Prostate gland (tissue), 2 donors: ENCODE measurements at regions not wholly inside any gene's neighbourhood (a gene's known extent, or its start where the extent isn't known, plus 50 kb on each side); places are given as distances from the start of the nearest gene placed in this dataset.

Source experiments
- DNase-seq: peaks from one replicate; pipeline ENCODE4 v3.0.0-alpha.2; 2019; ENCODE audit warnings: low spot score
- H3K27ac ChIP-seq, 2 donors: fragments of 200-600 bp; sonication (generic); 2 replicates each; pipeline ENCODE4 v1.5.1; 2017 to 2019
- H3K27me3 ChIP-seq: fragments of 200-600 bp; sonication (generic); replicated peaks from 2 replicates; pipeline ENCODE4 v1.5.1; 2019; ENCODE audit not compliant: insufficient read depth
- H3K36me3 ChIP-seq, 2 donors: fragments of 200-600 bp; sonication (generic); 1 replicate in 1 of 2; 2 replicates in 1 of 2; pipeline versions ENCODE4 v1.5.1 to v1.8.1; 2017 to 2019
- H3K4me1 ChIP-seq: fragments of 200-600 bp; sonication (generic); replicated peaks from 2 replicates; pipeline ENCODE4 v1.5.1; 2019
- H3K4me3 ChIP-seq, 2 donors: fragments of 200-600 bp; sonication (generic); 2 replicates each; pipeline ENCODE4 v1.5.1; 2017 to 2019
- H3K9me3 ChIP-seq: fragments of 200-600 bp; sonication (generic); 2 replicates; pipeline ENCODE4 v1.5.1; 2017
- CTCF ChIP-seq, 4 experiments: fragments of 200-600 bp in 2 of 4; fragments of 450-650 bp in 2 of 4; sonication (generic) in 2 of 4; IDR thresholded peaks; 1 replicate in 3 of 4; 2 replicates in 1 of 4; pipeline ENCODE4 v1.5.1; 2016 to 2019; ENCODE audit warnings: antibody characterized with exemption in 4 of 4, mild to moderate bottlenecking in 2 of 4, moderate library complexity in 2 of 4
- POLR2A ChIP-seq: fragments of 450-650 bp; IDR thresholded peaks from one replicate; pipeline ENCODE4 v1.6.1; 2016; ENCODE audit warnings: antibody characterized with exemption, mild to moderate bottlenecking
- POLR2AphosphoS5 ChIP-seq: sonication (generic); formaldehyde crosslinking; IDR thresholded peaks from one replicate; pipeline ENCODE4 v1.6.1; 2017; ENCODE audit warnings: antibody characterized with exemption
- WGBS: methylation state at CpG from one replicate; pipeline ENCODE4 v1.1.5; 2018; 5-methylcytosine and 5-hydroxymethylcytosine counted together
- intact Hi-C: fragments of 100-400 bp; cut with DNase I; formaldehyde crosslinking; loops from one replicate; pipeline ENCODE4 v1.14.2; 2022

GRCh38 chr11:10376061-10376460, 71.2 kb downstream of the ADM start:
- Histone ChIP-seq H3K9me3 (no peaks in the 10 kb centered on the region), H3K27ac (no peak overlapping the region), H3K36me3 (no peaks in the 10 kb centered on the region), H3K27me3 (no peaks in the 10 kb centered on the region), H3K4me1 (no peaks in the 10 kb centered on the region), H3K4me3 (no peak overlapping the region)
- 88% methylated on average over 6 of the region's 6 CpGs for WGBS
- intact Hi-C loops, result no loop called here
- no peak for TF ChIP-seq POLR2A
- TF ChIP-seq CTCF (IDR thresholded peaks at IDR 0.05), result no peak
- no peak for TF ChIP-seq POLR2AphosphoS5
- DNase-seq, result no peak

DNA sequence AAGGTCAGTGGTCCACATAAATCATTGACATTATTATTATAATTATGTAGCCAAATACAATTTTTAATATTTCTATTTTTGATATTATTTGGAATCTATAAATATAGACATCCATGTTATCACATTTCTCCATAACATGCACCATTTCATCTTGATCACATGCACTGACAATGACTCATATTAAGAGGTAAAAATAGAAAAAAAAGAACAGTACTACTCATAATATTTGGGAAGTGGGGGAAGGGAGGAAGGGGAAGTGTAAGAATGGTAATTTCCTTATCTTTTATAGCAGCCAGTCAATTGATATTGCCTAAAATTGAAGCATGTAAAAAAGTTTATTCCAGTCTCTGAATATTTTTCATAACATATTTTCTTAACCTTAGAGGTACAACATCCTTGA, 72.3 kb downstream of the ADM start:
- Histone ChIP-seq H3K4me3 (no peak overlapping the region), H3K4me1 (no peaks in the 10 kb centered on the region), H3K27ac (no peak overlapping the region), H3K27me3 (no peaks in the 10 kb centered on the region), H3K36me3 (no peaks in the 10 kb centered on the region), H3K9me3 (no peaks in the 10 kb centered on the region)
- intact Hi-C loops, result no loop called here
- no peak for DNase-seq
- TF ChIP-seq CTCF (IDR thresholded peaks at IDR 0.05), result no peak
- no peak for TF ChIP-seq POLR2A
- TF ChIP-seq POLR2AphosphoS5, result no peak

GRCh38 chr11:10378362-10378761, 73.5 kb downstream of the ADM start:
- Histone ChIP-seq H3K27ac (no peak overlapping the region), H3K27me3 (no peaks in the 10 kb centered on the region), H3K4me3 (no peak overlapping the region), H3K9me3 (no peaks in the 10 kb centered on the region), H3K36me3 (no peaks in the 10 kb centered on the region), H3K4me1 (no peaks in the 10 kb centered on the region)
- WGBS, result 94% methylated on average over 4 of the region's 4 CpGs
- no peak for DNase-seq
- no peak for TF ChIP-seq POLR2AphosphoS5
- TF ChIP-seq POLR2A, result no peak
- TF ChIP-seq CTCF (IDR thresholded peaks at IDR 0.05), result no peak
- intact Hi-C loops, result no loop called here

DNA sequence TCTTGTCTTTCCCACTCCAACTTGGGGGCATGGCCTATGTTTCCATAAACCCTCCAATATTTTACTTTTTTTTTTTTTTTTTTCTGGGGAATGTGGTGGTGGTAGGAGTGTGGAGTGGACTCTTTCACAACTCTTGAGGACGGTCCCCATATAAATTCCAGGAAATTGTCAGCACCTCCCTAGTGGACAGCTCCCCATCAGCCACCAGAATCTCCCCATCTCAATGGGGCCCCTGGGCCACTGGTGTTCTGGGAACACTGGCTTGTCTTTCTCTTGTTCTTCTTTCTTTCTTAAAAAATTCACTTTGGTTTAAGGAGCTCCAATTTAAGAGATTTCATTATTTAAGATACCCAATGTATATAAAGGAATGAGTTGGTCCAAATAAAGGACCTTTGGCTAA, 74.1 kb downstream of the ADM start:
- TF ChIP-seq CTCF (IDR thresholded peaks at IDR 0.05) (no peak), POLR2AphosphoS5 (no peak), POLR2A (no peak)
- Histone ChIP-seq H3K9me3 (no peaks in the 10 kb centered on the region), H3K27me3 (no peaks in the 10 kb centered on the region), H3K27ac (no peak overlapping the region), H3K4me1 (no peaks in the 10 kb centered on the region), H3K4me3 (no peak overlapping the region), H3K36me3 (no peaks in the 10 kb centered on the region)
- intact Hi-C loops, result no loop called here
- 17% methylated on average over 1 of the region's 1 CpG for WGBS
- DNase-seq, result no peak

DNA sequence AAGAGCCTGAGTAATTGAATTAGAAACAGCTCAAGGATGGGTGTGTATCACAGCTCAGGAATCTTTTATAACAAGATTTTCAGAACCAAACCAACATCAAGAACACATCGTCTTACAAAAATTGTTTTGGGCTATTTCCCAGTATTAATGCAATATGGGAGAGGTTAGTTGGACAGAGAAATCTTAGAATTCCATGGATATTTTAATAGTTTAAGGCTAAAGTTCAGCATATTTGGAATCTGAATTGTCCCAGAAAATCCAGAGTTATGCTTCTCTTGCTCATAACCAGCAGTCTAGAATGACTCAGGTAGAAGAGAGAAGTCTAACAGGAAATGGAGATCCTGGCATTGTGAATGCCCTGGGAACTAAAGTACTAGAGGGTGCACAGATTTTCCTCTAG, 74.6 kb downstream of the ADM start:
- Histone ChIP-seq H3K4me3 (no peak overlapping the region), H3K36me3 (no peaks in the 10 kb centered on the region), H3K4me1 (no peaks in the 10 kb centered on the region), H3K27me3 (no peaks in the 10 kb centered on the region), H3K27ac (no peak overlapping the region), H3K9me3 (no peaks in the 10 kb centered on the region)
- TF ChIP-seq POLR2AphosphoS5, result no peak
- TF ChIP-seq POLR2A, result no peak
- TF ChIP-seq CTCF (IDR thresholded peaks at IDR 0.05), result no peak
- no peak for DNase-seq
- 64% methylated on average over 1 of the region's 1 CpG for WGBS
- intact Hi-C loops, result no loop called here
